Motor neuron (in vitro differentiated cells): ENCODE measurements at regions not wholly inside any gene's neighbourhood (a gene's known extent, or its start where the extent isn't known, plus 50 kb on each side); places are given as distances from the start of the nearest gene placed in this dataset.
A peak's percentile ranks its signal among the peaks of the same experiment; 100 is the strongest.
"Not testable (repeated sequence)": the region's sequence is repeated elsewhere in the genome, so short reads cannot be mapped to it uniquely, and the experiment has no call there.

Experiments
- ATAC-seq, 8 experiments: fragments of 200-7000 bp; cut with Tn5 transposase; replicated peaks in 6 of 8; 2 replicates each; pipeline ENCODE4 v1.8.0; 2021; ENCODE audit warnings: mild to moderate bottlenecking in 8 of 8, moderate library complexity in 8 of 8
- H3K27ac ChIP-seq, 2 donors: fragments of 250-450 bp; sonication (Bioruptor Pico); 2 replicates each; pipeline ENCODE4 v1.9.0; 2021; ENCODE audit warnings: antibody characterized with exemption in 2 of 2, mild to moderate bottlenecking in 2 of 2, moderate library complexity in 1 of 2
- H3K4me1 ChIP-seq, 2 donors: fragments of 250-450 bp; sonication (Bioruptor Pico); replicated peaks in 1 of 2; 2 replicates each; pipeline ENCODE4 v1.6.1; 2021; ENCODE audit warnings: antibody characterized with exemption in 2 of 2, mild to moderate bottlenecking in 2 of 2, moderate library complexity in 1 of 2
- H3K4me3 ChIP-seq, 5 donors: fragments of 250-450 bp; sonication (Bioruptor Pico); 2 replicates each; pipeline ENCODE4 v1.9.0; 2021; ENCODE audit warnings: antibody characterized with exemption in 5 of 5, mild to moderate bottlenecking in 5 of 5, moderate library complexity in 4 of 5
- WGBS, 10 experiments: fragments of 450-650 bp; shearing (Covaris generic); methylation state at CpG; one replicate each; pipeline ENCODE4 v1.0.0; 2022; 5-methylcytosine and 5-hydroxymethylcytosine counted together
- in situ Hi-C, 9 experiments: fragments of 400-800 bp; cut with MboI; loops; one replicate each; pipeline ENCODE4 v1.15.0; 2021; ENCODE audit warnings: low sequenced_read_pairs in 9 of 9, low pct_unique_long_range_greater_than_20kb in 2 of 9; ENCODE audit not compliant: unreplicated experiment in 9 of 9

GRCh38 chr1:61028136-61028535, 54.2 kb upstream of the NFIA start:
- Histone ChIP-seq H3K4me3 (no peak overlapping the region), H3K4me1 (no peaks in the 10 kb centered on the region), H3K27ac (no peak overlapping the region)
- 65 to 100% (median 82%) methylated on average over 2 to 4 of the region's 4 CpGs; no CpG with 5 or more reads in 2 of the 10 experiments for WGBS, 10 experiments
- peak in 1 of 8 experiments; percentile 19 for ATAC-seq
- in situ Hi-C loops: loop anchor here in 4 of 9 experiments (25.0 kb wide), 3 partner anchors 166 to 1041 kb away; no protein-coding TSS in a partner anchor

- 53 to 98% (median 87%) methylated on average over 2 to 7 of the region's 7 CpGs; no CpG with 5 or more reads in 2 of the 10 experiments for WGBS, 10 experiments
- H3K27ac ChIP-seq, in situ Hi-C loops, ATAC-seq, H3K4me3 ChIP-seq: not testable (repeated sequence)
- H3K4me1 ChIP-seq: peaks cover 4 to 24% of the 10 kb centered on the region in 2 donors
Measured at GRCh38 chr1:61018068-61018467, 64.3 kb upstream of the NFIA start.

GRCh38 chr1:61017651-61018050, 64.7 kb upstream of the NFIA start:
- Histone ChIP-seq H3K4me1 (peaks cover 5 to 24% of the 10 kb centered on the region in 2 donors), H3K27ac (no peak overlapping the region), H3K4me3 (no peak overlapping the region)
- WGBS, 10 experiments: 0 to 100% (median 92%) methylated on average over 1 of the region's 1 CpG; no CpG with 5 or more reads in 4 of the 10 experiments
- in situ Hi-C loops: no loop called here
- no peak for ATAC-seq

DNA sequence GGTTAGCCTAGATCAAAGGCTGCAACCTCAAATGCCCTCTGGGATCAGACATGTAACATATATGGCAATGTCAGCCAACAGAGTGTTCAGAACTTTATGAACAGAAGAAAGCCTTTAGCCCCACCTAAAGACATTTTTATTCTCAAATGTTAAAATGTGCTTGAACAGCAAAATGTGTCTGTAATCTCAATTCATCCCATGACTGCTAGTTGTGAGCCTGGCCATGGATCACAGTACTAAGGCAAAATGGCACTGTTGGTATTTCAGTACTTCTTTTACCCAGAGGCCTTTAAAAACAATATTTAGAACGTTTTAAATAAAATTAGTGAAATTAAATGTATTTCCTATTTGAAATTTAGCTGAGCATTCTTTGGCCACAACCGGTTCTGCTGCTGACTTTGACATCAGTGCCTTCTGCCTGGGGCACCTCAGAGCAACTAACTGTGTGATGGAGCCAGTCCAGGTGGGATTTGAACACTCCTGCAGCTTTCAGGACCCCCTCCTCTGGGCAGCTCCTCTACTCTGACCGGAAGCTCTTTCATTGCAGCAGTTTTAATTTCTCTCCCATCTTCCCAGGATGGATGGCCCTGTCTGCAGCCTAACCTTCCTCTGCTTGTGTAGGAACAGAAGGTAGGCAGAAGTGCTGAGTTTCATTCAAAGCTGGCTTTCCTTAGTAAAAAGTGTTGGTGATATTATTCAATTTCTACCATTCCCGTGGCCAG, 68.3 kb upstream of the NFIA start:
- in situ Hi-C loops: no loop called here
- H3K27ac ChIP-seq: no peak overlapping the region
- H3K4me3 ChIP-seq: no peak overlapping the region
- WGBS, 10 experiments: 0 to 83% (median 46%) methylated on average over 1 to 4 of the region's 4 CpGs
- no peak for ATAC-seq
- H3K4me1 ChIP-seq: peaks cover 14 to 27% of the 10 kb centered on the region in 2 donors

GRCh38 chr1:61013189-61013945, 69.0 kb upstream of the NFIA start:
- 0 to 100% (median 83%) methylated on average over 1 to 4 of the region's 4 CpGs; no CpG with 5 or more reads in 1 of the 10 experiments for WGBS, 10 experiments
- Histone ChIP-seq H3K27ac (no peak overlapping the region), H3K4me3 (no peak overlapping the region), H3K4me1 (peaks cover 14 to 30% of the 10 kb centered on the region in 2 donors)
- in situ Hi-C loops: no loop called here
- ATAC-seq: peak in 6 of 8 experiments; percentile 19 to 75 (median 48)

DNA sequence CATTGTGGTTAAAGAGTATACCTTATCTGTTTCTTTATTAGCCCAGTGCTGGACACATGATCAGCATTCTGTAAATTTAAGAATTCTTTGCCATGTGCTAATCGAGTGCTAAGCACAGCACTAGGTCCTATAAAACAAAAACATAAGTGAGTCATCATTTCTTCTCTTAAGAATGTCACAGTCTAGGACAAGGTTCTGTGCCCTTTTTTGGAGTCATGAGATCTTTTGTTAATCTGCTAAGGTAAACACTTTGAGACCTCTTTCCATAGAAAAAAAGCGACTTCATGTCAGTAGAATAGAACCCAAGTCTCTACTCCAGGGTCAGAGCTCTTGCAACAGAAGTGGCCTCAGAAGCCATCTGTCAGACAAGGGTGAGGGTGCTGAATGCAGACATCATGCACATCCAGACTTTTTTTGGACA, 70.0 kb upstream of the NFIA start:
- in situ Hi-C loops: no loop called here
- 0 to 100% (median 84%) methylated on average over 1 to 2 of the region's 2 CpGs for WGBS, 10 experiments
- peaks cover 16 to 33% of the 10 kb centered on the region in 2 donors for H3K4me1 ChIP-seq
- H3K27ac ChIP-seq: no peak overlapping the region
- ATAC-seq: peak in 2 of 8 experiments; percentile 45 to 55
- H3K4me3 ChIP-seq: no peak overlapping the region

- H3K4me3 ChIP-seq: no peak overlapping the region
- WGBS, 10 experiments: 60 to 100% (median 80%) methylated on average over 1 to 11 of the region's 11 CpGs
- ATAC-seq: peak in 1 of 8 experiments; percentile 68
- in situ Hi-C loops: no loop called here
- H3K4me1 ChIP-seq: peaks cover 19 to 36% of the 10 kb centered on the region in 2 donors
- H3K27ac ChIP-seq: no peak overlapping the region
Measured at GRCh38 chr1:61011561-61012263, 70.6 kb upstream of the NFIA start.

- Histone ChIP-seq H3K4me3 (no peak overlapping the region), H3K4me1 (peaks cover 39 to 62% of the 10 kb centered on the region in 2 donors), H3K27ac (no peak overlapping the region)
- 17 to 94% (median 65%) methylated on average over 1 to 4 of the region's 5 CpGs; no CpG with 5 or more reads in 1 of the 10 experiments for WGBS, 10 experiments
- ATAC-seq: no peak
- in situ Hi-C loops: no loop called here
Measured at GRCh38 chr1:61007534-61008364, 74.6 kb upstream of the NFIA start.

GRCh38 chr1:61005614-61006580, 76.5 kb upstream of the NFIA start:
- ATAC-seq: peak in 5 of 8 experiments; percentile 87 to 93 (median 92)

GRCh38 chr1:61004262-61005003, 77.9 kb upstream of the NFIA start:
- Histone ChIP-seq H3K4me3 (no peak overlapping the region), H3K4me1 (peaks cover 32 to 61% of the 10 kb centered on the region in 2 donors), H3K27ac (no peak overlapping the region)
- WGBS, 10 experiments: 0 to 88% (median 43%) methylated on average over 1 to 2 of the region's 4 CpGs; no CpG with 5 or more reads in 2 of the 10 experiments
- peak in 1 of 8 experiments; percentile 36 for ATAC-seq
- in situ Hi-C loops: no loop called here

More at GRCh38 chr1:61005614-61006580, 76.5 kb upstream of the NFIA start:
- no peak overlapping the region for H3K4me3 ChIP-seq
- H3K4me1 ChIP-seq: peaks cover 32 to 58% of the 10 kb centered on the region in 2 donors
- WGBS, 10 experiments: 6 to 100% (median 38%) methylated on average over 1 to 9 of the region's 9 CpGs; no CpG with 5 or more reads in 2 of the 10 experiments
- H3K27ac ChIP-seq: peak overlapping the region; percentile 40 to 51
- in situ Hi-C loops: no loop called here

DNA sequence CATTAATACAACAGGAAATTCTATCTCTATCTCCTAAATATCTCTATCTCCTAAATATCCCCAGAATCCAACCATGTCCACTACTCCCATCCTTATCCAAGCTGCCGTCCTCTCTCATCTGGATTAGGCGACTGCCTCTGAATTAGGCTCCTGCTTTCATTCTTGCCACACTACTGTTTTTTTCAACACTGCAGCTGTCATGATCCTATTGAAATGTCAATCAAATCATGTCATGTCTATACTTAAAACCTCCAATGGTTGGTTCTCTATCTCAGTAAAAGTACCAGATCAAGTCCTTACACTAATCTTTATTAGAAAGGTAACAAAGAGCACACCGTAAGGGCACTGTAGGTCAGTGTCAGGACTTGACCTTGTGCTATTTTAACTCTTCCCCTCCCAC, 82.0 kb upstream of the NFIA start:
- peaks cover 17 to 44% of the 10 kb centered on the region in 2 donors for H3K4me1 ChIP-seq
- H3K27ac ChIP-seq: no peak overlapping the region
- ATAC-seq: no peak
- 48 to 100% (median 94%) methylated on average over 1 to 3 of the region's 3 CpGs for WGBS, 10 experiments
- H3K4me3 ChIP-seq: no peak overlapping the region
- in situ Hi-C loops: no loop called here
